ENCODE measurements at regions not wholly inside any gene's neighbourhood (a gene's known extent, or its start where the extent isn't known, plus 50 kb on each side); places are given as distances from the start of the nearest gene placed in this dataset.

GRCh38 chr5:2147504-2148311, 265.0 kb upstream of the IRX4 start:
- DNase-seq (ENCODE audit: low read depth) = no peak

- no peak for DNase-seq (ENCODE audit: low read depth)
Observed at GRCh38 chr5:2143646-2144353, 261.1 kb upstream of the IRX4 start.

- DNase-seq (ENCODE audit: low read depth) = no peak
Observed at GRCh38 chr5:2143088-2143487, 260.4 kb upstream of the IRX4 start.

- DNase-seq (ENCODE audit: low read depth) = no peak
Observed at GRCh38 chr5:2142456-2142954, 259.8 kb upstream of the IRX4 start.

DNA sequence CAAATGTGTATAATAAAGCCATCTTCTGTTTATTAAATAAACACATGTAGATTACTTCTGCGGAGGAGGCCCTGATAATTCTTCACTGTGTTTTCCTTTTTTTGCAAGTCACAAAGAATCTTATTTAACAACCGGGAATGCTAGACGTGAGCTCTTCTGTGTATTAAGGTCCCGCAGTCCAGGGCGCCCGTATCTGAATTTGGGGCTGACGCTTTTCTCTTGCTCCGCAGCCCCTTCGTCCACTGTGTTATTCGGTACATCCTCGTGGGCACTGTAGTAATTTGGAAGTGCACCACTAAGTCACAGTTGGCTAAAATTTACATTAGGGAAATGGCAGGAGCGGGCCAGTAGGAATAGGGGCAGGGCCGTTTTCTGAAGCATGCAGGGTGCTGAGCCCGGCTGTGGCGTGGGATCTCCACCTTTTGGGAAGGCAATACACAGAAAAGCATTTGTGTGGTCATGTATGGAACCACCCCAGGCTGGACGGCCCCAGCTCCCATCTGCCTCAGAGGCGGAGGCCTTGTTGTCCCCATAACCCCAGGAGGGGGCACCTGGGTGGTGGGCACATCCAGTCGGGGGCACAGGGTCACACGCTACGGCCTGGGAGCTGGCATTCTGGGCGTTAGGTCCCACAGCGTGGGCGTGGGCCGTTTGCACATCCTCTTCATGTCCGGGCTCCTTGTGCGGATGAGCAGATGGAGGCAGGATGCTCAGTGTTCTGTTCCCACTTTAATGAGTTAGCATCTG, 258.7 kb upstream of the IRX4 start:
- DNase-seq (ENCODE audit: low read depth) = no peak

DNA sequence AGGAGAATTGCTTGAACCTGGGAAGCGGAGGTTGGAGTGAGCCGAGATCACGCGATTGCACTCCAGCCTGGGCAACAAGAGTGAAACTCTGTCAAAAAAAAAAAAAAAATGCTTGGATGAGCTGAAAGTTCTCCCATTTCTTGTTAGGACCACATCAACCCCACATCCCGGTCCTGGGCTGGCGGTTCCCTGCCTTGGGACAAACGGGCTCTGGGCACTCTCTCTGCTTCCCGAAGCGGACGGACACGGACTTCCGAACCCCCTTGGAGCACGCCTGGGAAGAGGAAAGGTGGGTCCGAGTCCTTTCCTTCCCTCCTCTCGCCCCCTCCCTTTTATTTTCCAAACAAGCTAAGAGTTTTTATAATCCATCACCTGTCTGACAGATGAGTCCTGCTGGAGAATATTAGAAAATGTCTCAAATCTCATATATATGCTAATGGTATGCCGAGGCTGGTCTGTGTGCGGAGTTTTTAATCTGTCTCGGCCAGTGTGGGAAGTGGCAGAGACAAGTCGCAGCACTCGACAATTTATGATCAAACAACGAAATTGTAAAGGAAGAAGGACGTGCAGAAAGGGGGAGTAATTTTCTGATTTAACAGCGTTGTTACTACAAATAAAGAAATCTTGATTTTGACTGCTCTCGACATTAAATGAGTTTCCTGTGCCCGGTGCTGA, 257.9 kb upstream of the IRX4 start:
- DNase-seq (ENCODE audit: low read depth) = no peak

DNA sequence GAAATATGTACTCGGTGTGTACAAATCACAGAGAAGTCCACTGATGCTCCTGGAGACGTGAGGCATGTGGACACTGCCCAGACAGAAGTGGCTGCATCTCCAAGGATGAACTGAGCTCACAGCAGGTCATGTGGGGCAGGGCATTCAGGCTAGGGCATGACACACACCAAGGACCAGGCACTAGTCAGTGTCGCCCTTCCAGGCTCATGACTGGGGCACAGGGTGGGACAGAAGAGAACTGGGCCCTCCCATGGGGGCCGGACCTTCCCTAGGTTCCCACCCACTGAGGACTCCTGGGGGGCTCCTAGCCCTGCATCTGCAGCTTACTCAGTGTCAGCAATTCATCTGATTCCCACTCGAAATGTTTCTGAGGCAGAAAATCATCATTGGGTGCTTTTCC, 256.8 kb upstream of the IRX4 start:
- no peak for DNase-seq (ENCODE audit: low read depth)

DNA sequence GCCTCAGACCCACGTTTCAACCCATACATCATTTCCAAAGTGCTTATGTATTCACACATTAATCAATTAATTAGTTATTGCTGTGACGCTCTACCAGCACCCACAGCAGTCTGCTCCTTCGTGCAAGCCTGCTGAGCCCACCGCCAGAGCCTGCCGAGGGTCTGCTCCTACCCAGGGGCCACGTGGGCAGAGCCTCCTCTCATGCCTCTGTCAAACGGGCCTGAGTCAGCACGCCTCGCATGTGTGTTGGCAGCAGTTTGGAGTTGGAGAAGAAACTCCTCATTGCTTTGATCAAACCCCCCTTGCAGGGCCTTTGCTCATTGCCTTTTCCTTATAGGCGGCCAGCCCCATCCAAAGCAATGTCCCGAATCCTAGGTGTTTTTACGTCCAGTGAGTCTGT, 256.2 kb upstream of the IRX4 start:
- no peak for DNase-seq (ENCODE audit: low read depth)

- DNase-seq (ENCODE audit: low read depth) = no peak
Observed at GRCh38 chr5:2137444-2138050, 254.8 kb upstream of the IRX4 start.

DNA sequence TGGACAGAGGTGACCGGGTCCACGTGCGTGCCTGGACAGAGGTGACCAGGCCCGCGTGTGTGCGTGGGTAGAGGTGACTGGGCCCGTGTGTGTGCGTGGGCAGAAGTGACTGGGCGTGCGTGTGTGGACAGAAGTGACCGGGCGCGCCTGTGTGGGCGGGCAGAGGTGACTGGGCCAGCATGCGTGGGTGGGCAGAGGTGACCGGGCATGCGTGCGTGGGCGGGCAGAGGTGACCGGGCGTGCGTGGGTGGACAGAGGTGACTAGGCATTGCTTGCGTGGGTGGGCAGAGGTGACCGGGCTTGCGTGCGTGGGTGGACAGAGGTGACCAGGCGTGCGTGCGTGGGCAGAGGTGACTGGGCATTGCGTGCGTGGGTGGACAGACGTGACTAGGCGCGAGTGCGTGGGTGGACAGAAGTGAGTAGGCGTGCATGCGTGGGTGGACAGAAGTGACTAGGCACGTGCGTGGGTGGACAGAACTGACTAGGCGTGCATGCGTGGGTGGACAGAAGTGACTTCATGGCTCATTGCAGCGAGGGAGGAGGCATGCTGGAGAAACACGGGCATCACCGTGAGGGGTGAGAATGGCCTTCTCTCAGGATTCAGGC, 254.1 kb upstream of the IRX4 start:
- no peak for DNase-seq (ENCODE audit: low read depth)

- DNase-seq (ENCODE audit: low read depth) = no peak
Observed at GRCh38 chr5:2135833-2136232, 253.1 kb upstream of the IRX4 start.

- no peak for DNase-seq (ENCODE audit: low read depth)
Observed at GRCh38 chr5:2135354-2135753, 252.6 kb upstream of the IRX4 start.

GRCh38 chr5:2134543-2135292, 252.0 kb upstream of the IRX4 start:
- DNase-seq (ENCODE audit: low read depth) = no peak

- DNase-seq (ENCODE audit: low read depth) = no peak
Observed at GRCh38 chr5:2133936-2134335, 251.2 kb upstream of the IRX4 start.

GRCh38 chr5:2133080-2133479, 250.4 kb upstream of the IRX4 start:
- no peak for DNase-seq (ENCODE audit: low read depth)

GRCh38 chr5:2132497-2132847, 249.7 kb upstream of the IRX4 start:
- no peak for DNase-seq (ENCODE audit: low read depth)

- no peak for DNase-seq (ENCODE audit: low read depth)
Observed at GRCh38 chr5:2131826-2132496, 249.2 kb upstream of the IRX4 start.

- DNase-seq (ENCODE audit: low read depth) = no peak
Observed at GRCh38 chr5:2131196-2131595, 248.5 kb upstream of the IRX4 start.

DNA sequence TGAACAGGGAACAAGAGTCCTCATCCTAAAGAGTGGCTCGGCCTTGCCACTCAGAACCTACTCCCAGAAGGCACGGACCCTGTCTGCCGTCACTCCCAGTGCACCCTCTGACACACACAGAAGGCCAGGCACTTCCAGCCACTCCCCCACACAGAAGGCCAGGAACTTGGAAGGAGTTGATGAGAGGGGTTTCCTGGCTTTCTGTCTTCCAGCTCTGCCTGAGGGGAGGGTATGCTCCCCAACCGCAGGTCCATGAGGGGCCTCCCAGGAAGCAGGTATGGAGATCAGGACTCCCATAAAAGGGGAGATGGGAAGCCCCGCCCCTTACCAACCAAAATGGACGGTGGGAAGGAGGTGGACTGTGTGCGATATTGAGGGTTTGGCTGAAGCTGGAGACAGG, 247.6 kb upstream of the IRX4 start:
- DNase-seq (ENCODE audit: low read depth) = no peak

Measured in fibroblast of gingiva (primary cell).